ENCODE measurements at regions not wholly inside any gene's neighbourhood (a gene's known extent, or its start where the extent isn't known, plus 50 kb on each side); places are given as distances from the start of the nearest gene placed in this dataset.

DNA sequence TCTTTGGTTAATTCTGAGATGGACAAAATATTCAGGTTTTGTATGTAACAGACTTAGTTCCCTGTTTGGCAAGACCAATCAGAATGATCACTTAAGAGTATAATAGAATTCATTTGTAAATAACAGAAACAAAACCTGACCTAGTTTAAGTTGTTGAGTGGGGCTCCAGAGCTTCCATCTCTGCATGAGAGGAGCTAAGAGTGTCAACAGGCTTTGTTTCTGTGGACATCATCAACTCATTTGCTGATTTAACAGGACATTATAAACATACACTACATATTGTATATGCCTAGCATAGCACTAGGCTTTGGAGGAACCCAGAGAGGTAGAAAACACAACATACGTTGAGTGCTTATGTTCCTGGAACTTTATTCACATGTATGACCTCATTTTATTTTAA is 75.3 kb upstream of the TRIB2 start:
- H2AFZ ChIP-seq (replicated peaks) = no peak overlapping the region
- no peaks in the 10 kb centered on the region for H3K9me3 ChIP-seq (ENCODE audit: low read depth)
- DNase-seq (ENCODE audit: low spot score) = no peak
- no peaks in the 10 kb centered on the region for H3K4me1 Mint-ChIP-seq
- H3K4me3 ChIP-seq = no peak overlapping the region
- no peak overlapping the region for H3K27ac Mint-ChIP-seq
- H3K27ac ChIP-seq = no peak overlapping the region
- no peak overlapping the region for H3K4me3 Mint-ChIP-seq
- H3K36me3 ChIP-seq = no peaks in the 10 kb centered on the region
- H4K20me1 ChIP-seq (ENCODE audit: low read depth) = no peaks in the 10 kb centered on the region
- H3K4me2 ChIP-seq = no peak overlapping the region
- H3K9me3 Mint-ChIP-seq = no peaks in the 10 kb centered on the region
- TF ChIP-seq, protein P1, sequence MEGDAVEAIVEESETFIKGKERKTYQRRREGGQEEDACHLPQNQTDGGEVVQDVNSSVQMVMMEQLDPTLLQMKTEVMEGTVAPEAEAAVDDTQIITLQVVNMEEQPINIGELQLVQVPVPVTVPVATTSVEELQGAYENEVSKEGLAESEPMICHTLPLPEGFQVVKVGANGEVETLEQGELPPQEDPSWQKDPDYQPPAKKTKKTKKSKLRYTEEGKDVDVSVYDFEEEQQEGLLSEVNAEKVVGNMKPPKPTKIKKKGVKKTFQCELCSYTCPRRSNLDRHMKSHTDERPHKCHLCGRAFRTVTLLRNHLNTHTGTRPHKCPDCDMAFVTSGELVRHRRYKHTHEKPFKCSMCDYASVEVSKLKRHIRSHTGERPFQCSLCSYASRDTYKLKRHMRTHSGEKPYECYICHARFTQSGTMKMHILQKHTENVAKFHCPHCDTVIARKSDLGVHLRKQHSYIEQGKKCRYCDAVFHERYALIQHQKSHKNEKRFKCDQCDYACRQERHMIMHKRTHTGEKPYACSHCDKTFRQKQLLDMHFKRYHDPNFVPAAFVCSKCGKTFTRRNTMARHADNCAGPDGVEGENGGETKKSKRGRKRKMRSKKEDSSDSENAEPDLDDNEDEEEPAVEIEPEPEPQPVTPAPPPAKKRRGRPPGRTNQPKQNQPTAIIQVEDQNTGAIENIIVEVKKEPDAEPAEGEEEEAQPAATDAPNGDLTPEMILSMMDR (IDR thresholded peaks at IDR 0.05) = no peak
- TF ChIP-seq EZH2 (IDR thresholded peaks at IDR 0.05) (no peak), EZH2phosphoT487 (IDR thresholded peaks at IDR 0.05) (no peak)
- no peaks in the 10 kb centered on the region for H3K4me1 ChIP-seq
- H3K79me2 ChIP-seq (ENCODE audit: low read depth) = no peaks in the 10 kb centered on the region
- no peaks in the 10 kb centered on the region for H3K36me3 Mint-ChIP-seq
- no peaks in the 10 kb centered on the region for H3K27me3 Mint-ChIP-seq (ENCODE audit: insufficient read depth, low read depth)
- H3F3A ChIP-seq (ENCODE audit: low read depth) = no peaks in the 10 kb centered on the region
- no peak overlapping the region for H3K9ac ChIP-seq
- no peaks in the 10 kb centered on the region for H3K27me3 ChIP-seq

DNA sequence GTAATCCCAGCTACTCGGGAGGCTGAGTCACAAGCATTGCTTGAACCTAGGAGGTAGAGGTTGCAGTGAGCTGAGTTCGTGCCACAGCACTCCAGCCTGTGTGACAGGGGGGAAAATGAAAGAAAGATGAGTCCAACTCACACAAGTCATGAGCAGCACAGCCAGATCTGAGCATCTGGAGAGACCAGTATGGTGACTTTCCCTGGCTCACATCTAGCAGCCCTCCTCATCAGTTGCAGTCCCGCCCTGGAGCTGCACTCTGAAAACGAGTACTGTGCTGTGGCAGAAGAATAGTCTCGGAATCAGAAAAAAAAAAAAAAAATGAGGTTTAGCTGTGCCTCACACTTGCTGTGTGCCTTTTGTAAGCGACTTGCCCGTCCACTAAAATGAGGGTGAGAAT is 74.4 kb upstream of the TRIB2 start:
- Histone ChIP-seq H3K4me3 (no peak overlapping the region), H3K36me3 (no peaks in the 10 kb centered on the region), H3K4me2 (no peak overlapping the region), H4K20me1 (ENCODE audit: low read depth) (no peaks in the 10 kb centered on the region), H3F3A (ENCODE audit: low read depth) (no peaks in the 10 kb centered on the region), H3K9me3 (ENCODE audit: low read depth) (no peaks in the 10 kb centered on the region), H2AFZ (replicated peaks) (no peak overlapping the region), H3K9ac (no peak overlapping the region), H3K27me3 (no peaks in the 10 kb centered on the region), H3K4me1 (no peaks in the 10 kb centered on the region), H3K79me2 (ENCODE audit: low read depth) (no peaks in the 10 kb centered on the region), H3K27ac (no peak overlapping the region)
- H3K27me3 Mint-ChIP-seq (ENCODE audit: insufficient read depth, low read depth) = no peaks in the 10 kb centered on the region
- H3K4me3 Mint-ChIP-seq = no peak overlapping the region
- DNase-seq (ENCODE audit: low spot score) = no peak
- no peaks in the 10 kb centered on the region for H3K36me3 Mint-ChIP-seq
- no peaks in the 10 kb centered on the region for H3K4me1 Mint-ChIP-seq
- H3K27ac Mint-ChIP-seq = no peak overlapping the region
- H3K9me3 Mint-ChIP-seq = no peaks in the 10 kb centered on the region
- TF ChIP-seq EZH2 (IDR thresholded peaks at IDR 0.05) (no peak), EZH2phosphoT487 (IDR thresholded peaks at IDR 0.05) (no peak)
- TF ChIP-seq, protein P1 (IDR thresholded peaks at IDR 0.05) = no peak

DNA sequence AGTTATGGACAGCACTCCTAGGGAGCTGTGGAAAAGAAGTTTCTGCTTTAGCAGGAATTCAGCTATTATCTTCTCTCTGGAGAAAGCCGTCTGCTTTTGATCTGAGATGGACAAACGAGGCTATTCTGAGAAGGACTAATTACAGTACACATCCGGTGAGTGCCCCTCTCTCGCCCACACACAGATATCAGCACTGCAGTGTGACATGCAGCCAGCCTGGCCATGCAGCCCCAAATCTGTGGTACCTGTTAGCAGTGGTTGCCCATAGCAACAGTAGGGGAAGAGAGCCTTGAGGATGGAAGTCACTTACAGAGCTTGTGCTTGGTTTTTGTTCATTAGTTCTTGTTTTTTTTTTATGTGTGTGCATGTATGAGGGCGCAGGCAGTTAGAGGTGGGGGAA is 73.9 kb upstream of the TRIB2 start:
- no peak overlapping the region for H3K4me2 ChIP-seq

More for the DNA sequence above, 73.9 kb upstream of the TRIB2 start:
- no peak for DNase-seq (ENCODE audit: low spot score)
- H4K20me1 ChIP-seq (ENCODE audit: low read depth) = no peaks in the 10 kb centered on the region
- Mint-ChIP-seq H3K4me3 (no peak overlapping the region), H3K27me3 (ENCODE audit: insufficient read depth, low read depth) (no peaks in the 10 kb centered on the region), H3K4me1 (no peaks in the 10 kb centered on the region), H3K36me3 (no peaks in the 10 kb centered on the region), H3K9me3 (no peaks in the 10 kb centered on the region), H3K27ac (no peak overlapping the region)
- H3K27me3 ChIP-seq = no peaks in the 10 kb centered on the region
- no peak overlapping the region for H3K9ac ChIP-seq
- no peak overlapping the region for H3K27ac ChIP-seq
- no peaks in the 10 kb centered on the region for H3F3A ChIP-seq (ENCODE audit: low read depth)
- H3K79me2 ChIP-seq (ENCODE audit: low read depth) = no peaks in the 10 kb centered on the region
- no peaks in the 10 kb centered on the region for H3K36me3 ChIP-seq
- H3K9me3 ChIP-seq (ENCODE audit: low read depth) = no peaks in the 10 kb centered on the region
- H2AFZ ChIP-seq (replicated peaks) = no peak overlapping the region
- no peaks in the 10 kb centered on the region for H3K4me1 ChIP-seq
- no peak for TF ChIP-seq EZH2 (IDR thresholded peaks at IDR 0.05)
- TF ChIP-seq, protein P1 (IDR thresholded peaks at IDR 0.05) = no peak
- no peak overlapping the region for H3K4me3 ChIP-seq
